Left cardiac atrium (tissue), 4 donors: ENCODE measurements at regions not wholly inside any gene's neighbourhood (a gene's known extent, or its start where the extent isn't known, plus 50 kb on each side); places are given as distances from the start of the nearest gene placed in this dataset.

Experiments
- ATAC-seq, 2 donors: fragments of 200-7000 bp; cut with Tn5 transposase; one replicate each; pipeline ENCODE4 v1.9.1; 2020; ENCODE audit warnings: mild to moderate bottlenecking in 2 of 2, moderate library complexity in 2 of 2
- DNase-seq: peaks from one replicate; pipeline ENCODE4 v3.0.0-alpha.2; 2020
- intact Hi-C, 2 donors: fragments of 100-400 bp; cut with DNase I; formaldehyde crosslinking; loops; one replicate each; pipeline versions ENCODE4 v1.14.1 to v1.15.1; 2022 to 2023
- donor health status: DM: no; HTN: yes; CAD: no.
- donor health status: DM: no; HTN: yes; CAD: no; lungs with severe emphysema.
- donor health status: DM: yes; HTN: yes; CAD: no.
- donor health status: Dilated cardiomyopathy.

DNA sequence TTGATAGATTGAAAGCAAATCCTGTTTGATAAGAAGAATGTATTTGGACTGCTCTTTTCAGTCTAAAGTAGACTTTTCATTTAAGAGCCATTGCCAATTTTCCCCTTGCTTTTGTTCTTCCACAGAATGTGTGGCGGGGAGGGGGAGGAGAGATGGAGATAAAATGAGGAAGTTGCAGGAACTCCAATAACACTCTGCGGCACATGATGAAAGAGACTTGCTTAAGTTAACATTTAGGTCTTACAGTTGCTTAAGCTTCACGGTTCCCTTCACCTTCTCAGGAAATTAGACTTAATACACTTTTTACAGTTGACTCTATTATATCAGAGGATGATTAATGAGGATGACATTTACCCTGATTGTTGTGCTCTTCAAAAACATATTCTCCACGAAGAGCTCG, 537.3 kb downstream of the TMTC2 start:
- intact Hi-C loops, result no loop called here
- ATAC-seq (no peak), DNase-seq (no peak)

DNA sequence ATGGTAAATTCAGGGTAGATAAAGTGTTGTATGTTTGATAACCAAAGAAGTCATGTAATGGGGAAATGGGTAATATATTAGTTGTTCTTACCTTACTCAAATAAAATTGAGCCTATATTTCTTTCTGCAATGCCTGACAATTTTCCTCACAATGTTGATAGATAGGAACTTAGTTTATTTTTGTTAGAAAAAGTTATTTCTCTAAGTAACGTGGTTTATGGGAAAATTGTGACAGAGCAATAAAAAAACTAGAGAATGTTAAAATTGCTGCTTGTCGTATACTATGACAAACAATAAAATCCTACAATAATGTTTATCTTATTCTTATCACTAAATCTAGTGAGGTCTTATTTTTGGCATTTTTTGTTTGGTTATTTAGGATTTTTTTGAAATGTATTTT, 534.1 kb downstream of the TMTC2 start:
- intact Hi-C loops, result no loop called here
- no peak for DNase-seq
- ATAC-seq, result no peak

DNA sequence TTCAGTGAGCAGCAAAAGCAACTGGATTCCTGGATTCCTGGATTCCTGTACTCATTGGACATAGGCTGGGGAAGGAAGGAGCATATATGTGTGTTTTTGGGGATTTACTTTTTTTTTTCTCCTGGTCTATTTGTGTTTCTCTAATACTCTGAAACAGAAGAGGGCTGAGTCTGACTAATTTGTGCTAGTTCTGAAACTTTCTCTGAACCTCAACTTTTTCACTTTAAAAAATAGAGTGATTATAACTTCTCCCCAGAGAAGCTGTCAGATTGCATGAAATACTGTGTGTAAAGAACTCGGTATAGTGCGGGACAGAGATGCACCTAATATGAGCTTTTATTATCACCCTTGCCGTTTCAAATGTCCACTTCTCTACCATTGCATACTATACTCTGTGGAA, 529.5 kb downstream of the TMTC2 start:
- ATAC-seq, result no peak
- intact Hi-C loops, result no loop called here
- DNase-seq, result no peak

DNA sequence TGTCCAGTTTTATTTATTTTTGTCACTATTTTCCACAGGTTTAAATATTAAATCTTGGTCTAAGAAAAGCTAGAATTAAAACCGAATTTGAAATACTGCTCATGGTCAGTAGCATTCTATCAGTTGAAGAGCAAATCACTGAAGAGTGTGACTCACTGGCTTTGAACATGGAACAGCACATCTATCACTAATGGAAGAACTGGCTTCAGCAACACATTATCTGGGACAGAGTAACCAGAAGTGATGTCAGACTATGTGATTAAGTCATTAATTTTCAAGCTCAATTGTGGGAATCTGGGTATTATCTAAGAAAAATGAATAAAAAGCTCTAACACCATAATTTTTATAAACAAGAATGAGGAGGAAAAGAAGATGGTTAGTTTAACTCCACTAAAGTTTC, 527.5 kb downstream of the TMTC2 start:
- DNase-seq (no peak), ATAC-seq (no peak)
- intact Hi-C loops, result no loop called here

DNA sequence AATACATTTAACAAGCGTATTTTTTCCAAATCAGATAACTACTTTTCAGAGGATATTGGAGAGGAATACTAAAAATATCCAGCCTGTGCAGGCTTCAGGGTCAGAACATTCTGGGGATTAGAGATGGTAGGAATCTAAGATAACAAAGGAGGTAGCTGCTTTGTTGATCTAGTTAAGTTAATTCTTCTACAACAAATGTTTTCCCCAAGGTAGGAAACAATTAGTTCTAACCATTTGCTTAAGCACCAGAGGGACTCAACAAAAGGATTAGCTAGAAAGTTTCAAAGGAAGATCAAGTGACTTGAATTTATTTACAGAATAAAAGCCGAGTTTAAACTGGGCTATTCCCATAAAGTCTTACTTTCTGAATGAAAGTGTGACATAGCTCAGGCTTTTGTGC, 524.2 kb downstream of the TMTC2 start:
- DNase-seq, result no peak
- intact Hi-C loops, result no loop called here
- ATAC-seq, result no peak

DNA sequence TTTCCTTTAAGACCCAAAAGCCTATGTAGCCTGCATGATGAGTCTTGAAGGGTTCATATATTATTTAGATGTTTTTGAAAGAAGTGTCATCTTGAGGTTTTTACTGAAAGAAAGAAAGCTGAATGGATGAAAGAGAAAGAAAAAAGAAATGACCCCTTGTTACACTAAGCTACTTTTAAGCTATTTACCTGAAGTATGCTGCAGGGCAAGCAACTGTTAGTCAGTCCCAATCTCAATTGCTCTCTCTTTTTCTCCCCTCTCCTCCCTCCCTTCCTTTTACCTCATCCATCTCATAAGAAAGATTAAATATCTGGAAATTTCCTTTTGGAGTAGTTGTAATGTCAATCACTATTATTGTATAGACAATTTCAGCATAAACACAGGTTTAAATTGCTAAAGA, 512.4 kb downstream of the TMTC2 start:
- ATAC-seq (no peak), DNase-seq (no peak)
- intact Hi-C loops, result no loop called here

DNA sequence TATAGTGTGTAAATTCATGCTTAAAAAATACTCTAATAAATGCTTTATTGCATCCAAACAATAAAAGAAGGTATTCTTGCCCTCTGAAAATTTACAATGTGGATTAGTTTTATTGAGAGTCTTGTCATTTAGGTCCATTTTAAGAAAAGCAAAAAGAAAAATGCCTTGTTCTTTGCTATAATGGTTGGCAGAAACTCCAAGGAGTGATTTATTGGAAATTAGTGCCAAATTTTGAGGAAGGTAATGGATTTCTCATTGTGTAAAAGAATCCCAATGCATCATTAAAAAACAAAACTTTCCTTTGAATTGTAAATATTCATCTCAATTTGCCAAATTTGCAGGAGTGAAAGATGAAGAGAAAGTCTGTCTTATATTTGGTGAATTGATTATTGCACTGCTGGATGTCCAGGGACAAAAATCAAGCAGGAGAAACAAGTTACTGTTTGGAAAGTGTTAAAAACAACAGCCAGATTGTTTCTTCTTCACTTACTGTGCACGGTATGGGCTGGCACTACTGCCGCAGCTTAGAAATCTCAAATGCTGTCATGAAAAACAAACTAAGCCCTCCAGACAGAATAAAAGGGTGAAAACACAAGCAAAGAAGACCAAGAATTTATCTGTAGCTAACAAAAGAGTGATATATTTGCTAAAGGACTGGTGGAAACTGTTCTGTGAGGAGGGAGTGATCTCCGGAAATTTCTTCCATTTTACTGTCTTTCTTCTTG, 511.7 kb downstream of the TMTC2 start:
- no peak for DNase-seq
- no peak for ATAC-seq
- intact Hi-C loops, result no loop called here

DNA sequence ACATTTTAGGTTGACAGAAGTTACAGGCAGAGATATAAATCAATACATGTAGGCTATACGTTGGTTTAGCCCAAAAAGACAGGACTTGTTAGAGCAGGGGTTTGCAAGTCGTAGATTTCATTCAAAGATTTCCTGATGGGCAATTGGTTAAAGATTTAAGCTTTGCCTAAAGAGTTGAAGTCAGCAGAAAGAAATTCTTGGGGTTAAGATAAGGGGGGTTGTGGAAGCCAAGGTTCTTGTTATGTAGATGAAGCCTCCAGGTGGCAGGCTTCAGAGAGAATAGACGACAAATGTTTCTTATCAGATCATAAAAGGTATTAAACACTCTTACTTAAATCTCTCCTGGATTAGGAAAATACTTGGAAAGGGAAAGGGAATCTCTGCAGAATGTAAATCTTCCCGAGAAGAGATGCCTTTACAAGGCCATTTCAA, 510.8 kb downstream of the TMTC2 start:
- no peak for ATAC-seq
- intact Hi-C loops, result no loop called here
- DNase-seq, result no peak

DNA sequence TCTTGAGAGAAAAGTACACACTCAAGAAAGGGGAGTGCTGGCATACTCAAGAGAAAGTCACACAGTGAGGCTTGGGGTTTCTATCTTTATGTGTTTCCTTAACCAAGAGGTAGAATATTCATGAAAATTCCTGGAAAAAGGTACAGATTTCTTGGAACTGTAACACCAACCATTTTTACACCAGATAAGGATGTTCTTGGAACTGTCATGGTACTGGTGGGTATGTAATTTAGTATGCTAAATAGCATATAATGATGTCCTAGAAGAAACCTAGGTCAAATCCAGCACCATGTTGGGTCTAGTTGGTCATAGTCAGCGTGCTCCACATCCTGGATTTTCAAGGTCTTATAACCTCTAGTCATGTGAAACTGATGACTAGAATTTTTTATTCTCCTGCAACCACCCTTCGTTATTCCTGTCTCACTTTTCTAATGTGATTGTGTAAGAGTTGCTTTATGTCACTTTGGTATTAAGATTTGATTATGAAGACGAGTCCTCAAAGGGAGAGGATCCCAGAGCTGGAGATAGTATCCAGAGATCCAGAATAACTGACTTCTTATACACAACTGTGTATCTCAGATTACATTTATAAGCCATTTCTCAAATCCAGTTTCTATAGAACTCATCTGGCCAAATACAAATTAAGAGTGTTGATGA, 510.1 kb downstream of the TMTC2 start:
- DNase-seq, result no peak
- intact Hi-C loops, result no loop called here
- no peak for ATAC-seq

DNA sequence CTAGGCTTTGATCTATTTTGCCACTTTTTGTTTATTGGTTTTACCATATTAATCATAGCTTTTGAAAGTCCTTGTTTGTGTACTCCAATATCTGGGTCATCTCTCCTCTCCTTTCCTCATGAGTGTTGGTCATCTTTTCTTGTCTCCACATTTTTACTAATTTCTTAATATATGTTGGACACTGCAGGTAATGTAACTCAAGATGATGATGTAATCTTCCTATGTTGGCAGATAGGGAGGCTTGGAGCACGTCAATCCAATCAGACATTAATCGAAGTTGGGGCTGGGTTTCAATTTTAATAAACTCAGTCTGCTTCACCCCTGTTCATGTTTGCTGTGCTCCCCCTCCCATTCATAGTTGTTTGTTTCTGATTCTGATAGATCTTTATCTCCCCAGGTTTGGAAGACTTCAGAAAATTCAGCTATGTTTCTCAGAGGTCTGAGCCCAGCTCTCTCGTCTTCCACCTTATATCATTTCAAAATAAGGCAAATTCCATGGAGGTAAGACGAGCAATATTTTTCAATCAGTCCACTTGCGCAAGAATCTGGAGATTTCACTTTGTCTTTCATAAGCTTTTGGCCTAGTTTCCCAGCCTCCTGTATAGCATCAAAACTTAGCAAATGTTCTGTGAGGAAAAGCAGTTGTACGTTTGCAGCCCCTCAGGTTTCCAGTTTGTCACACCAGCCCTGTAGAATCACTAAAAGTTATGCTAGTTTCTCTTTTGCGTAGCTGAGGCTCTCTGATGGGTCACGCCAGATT, 504.1 kb downstream of the TMTC2 start:
- no peak for DNase-seq
- intact Hi-C loops, result no loop called here
- ATAC-seq, result no peak

DNA sequence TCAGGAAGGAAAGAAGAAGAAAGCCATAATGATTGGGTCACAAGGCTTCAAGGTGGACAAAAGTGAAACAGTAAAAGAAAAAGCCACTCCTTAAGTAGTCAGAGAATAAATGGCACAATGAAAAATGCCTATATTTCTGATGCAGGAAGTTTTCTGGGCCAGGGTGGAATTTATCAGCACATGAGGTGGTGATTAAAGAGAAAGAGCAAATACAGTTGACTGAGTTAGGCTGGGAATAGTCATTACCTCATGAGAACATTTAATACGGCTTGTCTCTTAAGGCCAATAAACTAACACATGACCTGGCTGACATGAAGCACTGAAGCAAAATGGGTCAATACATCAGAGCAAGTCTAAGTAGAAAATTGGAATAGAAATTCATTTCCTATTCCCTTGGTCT, 499.7 kb downstream of the TMTC2 start:
- no peak for ATAC-seq
- intact Hi-C loops, result no loop called here

DNA sequence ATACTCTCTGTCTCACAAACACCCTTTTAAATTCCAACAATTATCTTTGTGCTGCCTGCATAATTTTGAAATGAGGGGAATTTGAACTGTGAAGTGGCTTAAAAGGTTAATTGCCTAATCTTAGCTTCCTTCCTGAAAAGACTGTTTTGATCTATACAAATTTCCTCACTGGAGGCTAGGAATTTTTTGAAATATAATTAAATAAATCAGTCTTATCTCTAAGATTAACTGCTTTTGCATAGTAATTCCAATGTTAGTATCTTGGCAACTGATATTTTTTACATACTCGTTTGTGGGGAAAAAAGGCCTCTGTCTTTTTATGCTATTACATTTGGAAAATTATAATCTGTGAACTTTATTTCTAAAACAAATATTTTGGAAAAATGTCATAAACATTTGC, 498.5 kb downstream of the TMTC2 start:
- no peak for DNase-seq
- intact Hi-C loops, result no loop called here
- ATAC-seq, result no peak

More for the DNA sequence above, 499.7 kb downstream of the TMTC2 start:
- no peak for DNase-seq
